ENCODE measurements at regions not wholly inside any gene's neighbourhood (a gene's known extent, or its start where the extent isn't known, plus 50 kb on each side); places are given as distances from the start of the nearest gene placed in this dataset.
"Not testable (repeated sequence)": the region's sequence is repeated elsewhere in the genome, so short reads cannot be mapped to it uniquely, and the experiment has no call there.

DNA sequence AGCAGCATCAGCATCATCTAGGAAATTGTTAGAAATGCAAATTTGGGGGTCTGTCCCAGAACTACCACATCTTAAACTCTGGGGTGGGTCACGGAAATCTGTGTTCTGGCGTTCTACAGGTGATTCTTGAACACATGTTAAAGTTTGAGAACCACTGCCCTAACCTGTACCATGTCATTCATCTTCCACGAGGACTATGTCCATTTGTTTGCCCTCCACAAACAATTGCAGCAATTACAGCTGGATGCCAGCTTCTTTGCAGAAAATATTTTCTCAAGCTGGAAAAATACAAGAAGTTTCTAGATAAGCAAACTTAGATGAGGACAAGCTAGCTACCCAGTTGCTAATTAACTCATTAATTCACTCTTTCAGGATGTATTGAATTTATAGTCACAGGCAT is 54.1 kb downstream of the MAFB start:
- no peak for DNase-seq

DNA sequence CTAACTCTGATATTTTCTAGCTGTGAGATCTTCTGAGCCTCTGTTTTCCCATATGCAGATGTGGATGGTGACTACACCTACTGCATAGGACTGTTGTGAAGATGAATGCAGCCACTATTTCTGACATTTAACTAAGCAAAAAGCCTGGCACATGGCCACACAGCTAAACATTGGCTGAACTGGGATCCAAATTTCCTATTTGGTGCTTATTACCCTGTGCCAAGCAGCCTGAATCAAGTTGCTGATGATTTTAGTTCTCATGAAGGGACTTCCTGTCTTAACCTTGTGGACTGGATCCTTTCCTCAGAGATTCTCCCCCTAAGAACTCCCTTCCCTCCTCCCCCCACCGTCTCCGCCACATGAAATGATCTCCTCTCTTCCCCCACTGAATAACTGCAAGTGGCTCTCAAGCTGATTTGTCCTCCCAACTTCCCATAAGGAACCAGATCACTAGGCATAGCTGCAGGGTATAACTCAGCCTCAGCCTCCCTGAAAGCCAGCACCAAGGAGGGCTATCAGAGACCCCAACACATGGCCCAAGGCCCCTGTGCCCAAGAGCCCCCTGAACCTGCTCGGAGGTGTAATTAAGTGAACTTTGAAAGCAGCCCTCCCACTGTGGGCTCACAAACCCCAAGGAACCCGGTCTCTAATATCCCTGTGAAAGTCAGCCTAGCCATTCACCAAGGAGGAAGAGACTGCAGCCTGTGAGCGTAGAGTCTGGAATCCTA is 55.7 kb downstream of the MAFB start:
- no peak for DNase-seq

DNA sequence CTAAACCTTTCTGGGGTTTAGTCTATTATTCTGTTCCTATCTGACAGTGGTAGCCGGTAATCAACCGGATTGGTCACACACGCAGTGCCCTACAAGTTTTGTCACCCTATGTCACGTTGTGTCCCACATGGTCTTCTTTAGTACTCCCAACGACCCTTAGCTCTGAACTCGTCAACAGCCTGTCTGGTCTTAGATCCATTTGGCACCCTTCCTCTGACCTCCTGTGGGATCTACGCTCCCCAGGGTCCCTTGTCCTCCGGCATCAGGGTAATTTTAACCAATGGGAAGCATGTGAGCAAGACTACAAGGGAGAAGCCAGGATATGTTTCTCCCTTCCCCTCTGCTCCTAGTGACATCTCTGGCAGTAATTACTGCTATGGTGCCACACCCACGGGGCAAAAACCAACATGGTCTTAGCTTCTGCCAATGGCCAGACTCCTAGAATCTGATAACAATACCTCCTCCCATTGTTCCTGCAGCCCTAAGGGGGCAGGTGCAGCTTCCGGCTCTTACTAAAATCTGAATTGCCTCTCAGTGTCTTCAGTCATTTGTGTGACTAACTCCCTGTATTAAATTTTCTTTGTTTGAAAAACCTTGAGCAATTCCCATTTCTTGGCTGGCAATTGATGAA is 56.6 kb downstream of the MAFB start:
- no peak for DNase-seq

GRCh38 chr20:40631119-40631631 is 57.9 kb downstream of the MAFB start:
- no peak for DNase-seq

DNA sequence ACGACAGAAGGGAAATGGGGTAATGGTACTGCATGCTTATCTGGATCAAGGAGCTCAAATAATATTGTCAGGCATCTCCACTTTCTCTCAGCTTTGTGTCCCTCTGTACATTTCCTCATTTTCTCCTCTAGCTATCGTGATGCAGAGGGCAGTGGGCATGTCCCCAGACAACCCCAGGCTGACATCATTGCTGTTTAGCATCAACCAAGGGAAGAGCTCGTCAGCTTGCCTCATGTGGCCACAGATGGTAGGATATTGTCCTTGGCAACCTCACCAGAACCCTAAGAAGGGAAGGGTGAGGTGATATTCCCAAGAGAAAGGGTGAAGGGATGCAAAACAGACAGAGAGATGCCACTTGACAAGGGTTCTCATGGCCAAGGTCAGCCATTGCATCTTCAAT is 58.3 kb downstream of the MAFB start:
- no peak for DNase-seq

GRCh38 chr20:40630099-40630498 is 58.9 kb downstream of the MAFB start:
- DNase-seq, result no peak

- DNase-seq, result no peak
Measured at GRCh38 chr20:40628877-40629276, 60.2 kb downstream of the MAFB start.

GRCh38 chr20:40619053-40619452 is 70.0 kb downstream of the MAFB start:
- DNase-seq, result not testable (repeated sequence)

DNA sequence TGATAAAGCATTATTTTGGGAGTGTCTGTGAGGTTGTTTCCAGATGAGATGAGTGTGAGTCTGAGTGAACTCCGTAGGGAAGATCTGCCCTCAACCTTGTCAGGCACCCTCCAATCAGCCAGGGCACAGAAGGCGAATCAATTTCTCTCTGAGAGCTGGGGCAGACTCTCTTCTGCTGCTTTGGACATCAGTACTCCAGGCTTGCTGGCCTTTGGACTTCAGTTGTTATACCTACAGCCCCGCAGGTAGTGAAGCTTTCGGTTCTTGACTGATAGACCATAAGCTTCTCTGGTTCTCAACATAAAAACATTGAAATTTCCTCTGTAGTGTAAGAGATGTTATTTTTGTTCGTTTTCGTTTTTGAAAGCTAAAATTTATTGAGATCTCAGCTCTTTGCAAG is 71.4 kb downstream of the MAFB start:
- no peak for DNase-seq

- DNase-seq, result no peak
Measured at GRCh38 chr20:40612837-40613236, 76.2 kb downstream of the MAFB start.

DNA sequence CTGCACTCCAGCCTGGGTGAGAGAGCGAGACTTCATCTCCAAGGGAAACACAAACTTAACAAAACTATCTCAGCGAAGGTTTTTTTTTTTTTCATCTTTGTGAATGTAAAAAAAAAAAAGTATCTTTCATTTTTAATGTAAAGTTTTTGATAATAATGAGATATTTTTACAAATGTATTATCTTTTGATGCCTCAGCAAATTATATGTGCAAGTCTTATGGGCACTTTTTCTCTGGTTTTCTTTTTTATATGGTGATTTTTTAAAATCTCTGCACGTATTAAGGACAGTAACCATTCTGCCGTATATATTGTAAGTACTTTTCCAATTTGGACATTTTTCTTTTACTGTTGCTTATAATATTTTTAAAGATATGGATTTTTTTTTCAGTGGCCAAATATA is 76.8 kb downstream of the MAFB start:
- no peak for DNase-seq

DNA sequence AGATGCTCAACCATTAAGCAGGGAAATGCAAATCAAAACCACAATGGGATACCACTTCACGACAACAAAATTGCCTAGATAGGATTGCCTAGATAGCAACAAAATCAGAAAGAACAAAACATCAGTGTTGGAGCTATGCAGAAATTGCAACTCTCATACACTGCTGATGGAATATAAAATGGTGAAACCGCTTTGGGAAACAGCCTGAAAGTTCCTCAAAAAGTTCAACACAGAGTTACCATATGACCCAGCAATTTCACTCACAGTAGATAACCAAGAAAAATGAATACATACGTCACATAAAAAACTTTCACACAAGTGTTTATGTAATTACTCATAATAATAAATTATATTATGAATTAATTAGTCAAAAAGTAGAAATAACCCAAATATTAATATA is 78.3 kb downstream of the MAFB start:
- no peak for DNase-seq

GRCh38 chr20:40607927-40608326 is 81.1 kb downstream of the MAFB start:
- no peak for DNase-seq

DNA sequence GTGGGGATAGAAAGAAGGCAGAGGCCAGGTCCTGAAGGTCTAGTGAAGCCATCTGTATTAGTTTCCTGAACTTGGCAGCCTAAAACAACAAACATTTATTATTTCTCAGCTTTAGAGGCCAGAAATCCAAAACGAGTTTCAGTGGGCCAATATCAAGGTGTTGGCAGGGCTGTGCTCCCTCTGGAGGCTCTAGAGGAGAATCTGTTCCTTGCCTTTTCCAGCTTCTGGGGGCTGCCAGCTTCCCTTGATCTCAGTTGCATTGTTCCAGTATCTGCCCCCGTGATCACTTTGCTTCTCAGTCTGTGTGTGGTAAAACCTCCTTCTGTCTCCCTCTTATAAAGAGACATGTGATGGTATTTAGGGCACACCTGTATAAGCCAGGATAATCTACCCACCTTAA is 82.4 kb downstream of the MAFB start:
- DNase-seq, result no peak

DNA sequence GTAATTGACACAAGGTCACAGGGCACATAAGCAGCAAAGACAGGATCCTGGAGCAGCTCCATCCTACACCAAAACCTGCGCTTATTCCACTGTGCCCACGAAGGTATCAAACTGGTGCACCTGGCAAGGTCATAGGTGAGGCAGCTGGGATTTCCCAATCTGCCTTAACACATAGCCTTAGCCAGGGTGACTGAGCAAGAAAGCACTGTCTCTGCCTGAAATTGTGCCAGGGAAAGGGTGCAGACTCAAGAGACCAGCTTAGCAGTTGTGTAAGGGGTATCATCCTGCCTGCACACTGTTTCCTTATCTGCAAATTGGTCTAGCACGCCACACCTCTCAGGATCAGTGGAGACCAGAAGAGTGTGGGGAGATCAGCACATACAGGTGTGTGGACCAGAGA is 82.8 kb downstream of the MAFB start:
- no peak for DNase-seq

DNA sequence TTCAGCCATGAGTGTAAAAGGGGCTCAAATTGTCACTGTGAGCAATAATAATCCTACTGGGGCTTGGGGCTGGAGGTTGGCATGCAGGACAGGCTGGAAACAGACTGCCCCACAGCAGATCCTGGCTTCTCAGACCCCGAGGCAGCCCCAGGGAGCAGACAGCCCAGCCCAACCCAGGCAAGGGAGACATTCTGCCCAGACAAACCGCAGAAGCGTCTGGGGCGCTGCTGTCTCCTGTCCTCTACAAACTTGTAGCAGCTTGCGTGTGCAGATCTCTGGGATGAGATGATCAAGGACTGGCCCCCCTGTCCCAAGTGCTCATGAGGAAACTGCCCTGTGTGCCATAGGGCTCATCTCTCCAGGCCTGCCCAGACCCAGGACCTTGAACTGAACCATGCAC is 84.6 kb downstream of the MAFB start:
- no peak for DNase-seq

DNA sequence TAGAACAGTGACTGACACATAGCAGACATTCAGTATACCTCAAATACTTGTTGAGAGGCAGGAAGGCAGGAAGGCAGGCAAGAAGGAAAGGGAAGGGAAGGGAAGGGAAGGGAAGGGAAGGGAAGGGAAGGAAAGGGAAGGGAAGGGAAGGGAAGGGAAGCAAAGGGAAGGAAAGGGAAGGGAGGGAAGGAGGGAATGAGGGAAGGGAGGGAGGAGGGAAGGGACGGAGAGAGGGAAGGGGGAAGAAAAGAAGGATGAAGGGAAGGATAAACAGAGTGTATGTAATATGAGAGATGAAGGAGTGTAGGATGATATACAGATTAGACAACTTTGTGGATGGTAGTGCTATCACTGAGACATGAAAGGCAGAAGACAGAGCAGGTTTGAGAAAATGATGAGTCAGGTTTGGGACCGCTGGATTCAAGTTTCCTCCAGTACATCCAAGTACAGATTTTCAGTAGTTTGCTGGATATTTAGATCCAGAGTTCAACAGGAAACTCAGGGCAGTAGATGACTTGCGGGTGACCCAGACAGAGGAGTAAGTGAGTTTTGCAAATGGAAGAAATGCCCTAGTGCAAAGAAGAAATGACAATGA is 85.9 kb downstream of the MAFB start:
- no peak for DNase-seq

DNA sequence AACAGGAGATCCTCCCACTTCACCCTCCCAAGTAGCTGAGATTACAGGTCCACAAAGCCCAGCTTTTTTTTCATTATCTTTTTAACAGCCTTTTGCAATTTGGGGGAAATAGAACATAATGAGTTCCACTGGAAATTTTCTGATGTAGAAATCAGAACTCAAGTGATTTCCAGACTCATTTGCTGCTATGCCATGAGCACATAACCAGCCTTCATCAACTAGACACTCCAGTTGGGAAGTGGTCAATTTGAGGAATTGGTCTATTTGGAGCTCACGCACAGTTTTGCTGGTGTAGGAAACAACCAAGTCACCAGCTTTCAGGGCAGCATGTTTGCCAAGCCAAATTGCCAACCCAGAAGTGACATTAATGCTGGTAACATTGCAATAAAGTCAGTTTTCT is 86.7 kb downstream of the MAFB start:
- DNase-seq, result no peak

DNA sequence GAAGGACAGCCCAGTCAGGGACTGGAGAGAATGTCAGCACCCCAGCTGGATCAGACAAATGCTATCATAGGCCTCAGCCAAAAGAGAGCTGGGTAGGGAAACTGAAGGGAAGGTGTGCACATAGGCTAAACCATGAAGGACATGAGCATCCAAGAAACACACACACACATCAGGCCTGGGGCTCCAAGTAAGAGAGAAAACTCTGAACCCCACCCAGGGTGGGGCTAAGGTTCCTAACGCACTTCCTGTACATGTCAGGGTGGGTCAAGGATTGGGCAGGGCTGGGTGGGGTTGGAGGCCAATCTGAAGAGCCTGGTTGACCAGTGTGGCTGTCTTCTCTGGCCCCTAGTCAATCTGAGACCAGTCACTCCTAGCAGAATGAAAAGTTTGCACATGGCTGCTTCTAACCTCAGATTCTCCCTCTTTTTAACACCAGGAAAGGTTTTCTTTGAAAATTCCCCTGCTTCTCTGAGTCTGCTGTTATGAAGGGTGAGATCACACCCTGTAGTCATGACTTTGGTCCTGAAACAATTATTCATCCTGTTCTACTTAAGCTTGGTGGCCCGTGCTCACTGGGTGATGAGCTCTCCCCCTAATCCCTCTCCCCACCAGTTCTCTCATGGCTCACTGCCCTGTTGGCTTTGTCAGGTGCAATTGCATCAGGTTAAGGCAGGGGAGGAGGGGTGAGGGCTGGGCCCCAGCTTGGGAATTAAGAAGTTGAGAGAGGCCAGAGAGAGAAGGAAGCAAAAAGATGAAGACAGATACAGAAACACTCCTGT is 88.4 kb downstream of the MAFB start:
- no peak for DNase-seq

DNA sequence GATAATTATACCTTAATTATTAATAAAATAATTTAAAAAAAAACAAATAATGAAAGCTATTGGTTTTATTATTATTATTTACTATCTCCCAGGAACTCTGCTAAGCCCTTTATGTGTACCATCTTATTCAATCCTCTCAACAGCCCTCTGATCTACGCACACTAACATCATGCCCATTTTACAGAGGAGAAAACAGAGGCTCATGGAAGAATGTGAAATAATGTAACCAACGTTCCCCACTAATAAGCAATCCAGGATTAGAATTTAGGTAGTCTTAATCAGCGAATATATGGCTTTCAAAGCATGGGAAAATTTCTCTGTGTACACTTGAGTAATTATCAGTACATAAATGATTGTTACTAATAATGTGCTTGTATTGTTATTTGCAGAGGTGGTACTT is 89.0 kb downstream of the MAFB start:
- DNase-seq, result no peak

GRCh38 chr20:40592941-40593340 is 96.1 kb downstream of the MAFB start:
- DNase-seq, result no peak

DNA sequence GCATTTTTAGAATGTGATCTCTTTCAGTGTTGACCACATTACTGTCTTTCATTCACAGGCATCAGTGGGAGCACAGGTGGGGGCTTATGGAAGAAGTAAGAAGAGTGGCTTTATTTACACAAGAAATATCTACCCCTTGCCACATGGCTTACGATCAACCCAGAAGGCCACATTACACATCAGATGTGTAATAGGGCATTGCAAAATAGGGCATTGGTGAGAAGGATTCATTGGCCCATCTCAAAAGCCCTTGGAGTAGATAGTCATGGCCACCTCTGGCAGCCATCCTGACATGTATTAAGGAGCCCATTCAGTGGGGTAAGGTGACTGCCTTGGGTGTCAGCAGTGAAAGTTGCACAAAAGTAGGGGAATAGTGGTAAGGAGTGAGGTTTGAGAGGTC is 97.5 kb downstream of the MAFB start:
- DNase-seq, result no peak

GRCh38 chr20:40591119-40591518 is 97.9 kb downstream of the MAFB start:
- no peak for DNase-seq

- DNase-seq, result no peak
Measured at GRCh38 chr20:40589581-40589980, 99.5 kb downstream of the MAFB start.

Data from NCI-H510A (cell line).